ENCODE measurements at regions not wholly inside any gene's neighbourhood (a gene's known extent, or its start where the extent isn't known, plus 50 kb on each side); places are given as distances from the start of the nearest gene placed in this dataset.
A peak's percentile ranks its signal among the peaks of the same experiment; 100 is the strongest.
"Not testable (repeated sequence)": the region's sequence is repeated elsewhere in the genome, so short reads cannot be mapped to it uniquely, and the experiment has no call there.

DNA sequence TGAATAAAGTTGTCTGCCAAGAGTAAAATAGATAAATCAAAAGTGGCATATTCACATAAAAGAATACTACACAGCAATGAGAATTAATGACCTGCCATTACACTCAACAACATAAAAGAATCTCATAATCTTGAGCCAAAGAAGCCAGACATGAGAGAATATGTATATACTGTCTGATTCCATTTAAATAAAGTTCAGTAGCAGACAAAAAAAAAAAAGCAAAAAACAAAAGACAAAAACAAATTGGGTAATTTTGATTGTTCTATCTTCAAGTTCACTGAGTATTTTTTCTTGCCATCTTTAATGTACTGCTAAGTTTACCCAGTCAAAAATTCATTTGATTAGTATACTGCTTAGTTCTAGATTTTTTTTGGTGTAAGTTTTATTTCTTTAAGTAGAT, 87.9 kb upstream of the TRPC7 start:
- no peak overlapping the region for H3K27ac ChIP-seq
- no peak for TF ChIP-seq ZFX (IDR thresholded peaks at IDR 0.05; ENCODE audit: borderline replicate concordance)
- TF ChIP-seq CTCF (IDR thresholded peaks at IDR 0.05) = no peak

DNA sequence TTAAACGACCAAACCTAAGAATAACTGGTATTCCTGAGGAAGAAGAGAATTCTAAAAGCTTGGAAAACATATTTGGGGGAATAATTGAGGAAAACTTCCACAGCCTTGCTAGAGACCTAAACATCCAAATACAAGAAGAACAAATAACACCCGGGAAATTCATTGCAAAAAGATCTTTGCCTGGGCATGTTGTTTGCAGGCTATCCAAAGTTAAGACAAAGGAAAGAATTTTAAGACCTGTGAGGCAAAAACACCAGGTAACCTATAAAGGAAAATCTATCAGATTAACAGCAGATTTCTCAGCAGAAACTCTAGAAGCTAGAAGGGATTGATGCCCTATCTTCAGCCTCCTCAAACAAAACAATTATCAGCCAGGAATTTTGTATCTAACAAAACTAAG, 82.2 kb upstream of the TRPC7 start:
- H3K27ac ChIP-seq = not testable (repeated sequence)

DNA sequence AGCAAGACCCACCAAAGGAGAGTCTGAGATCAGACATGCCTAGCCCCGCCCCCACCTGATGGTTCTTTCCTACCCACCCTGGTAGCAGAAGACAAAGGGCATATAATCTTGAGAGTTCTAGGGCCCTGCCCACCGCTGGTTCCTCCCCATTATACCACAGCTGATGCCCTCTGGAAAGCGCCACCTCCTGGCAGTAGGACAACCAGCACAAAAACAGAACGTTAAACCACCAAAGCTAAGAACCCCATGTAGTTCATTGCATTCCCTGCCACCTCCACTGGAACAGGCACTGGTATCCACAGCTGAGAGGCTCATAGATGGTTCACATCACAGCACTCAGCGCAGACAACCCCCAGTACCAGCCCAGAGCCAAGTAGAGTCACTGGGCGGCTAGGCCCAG, 81.2 kb upstream of the TRPC7 start:
- TF ChIP-seq ZFX (IDR thresholded peaks at IDR 0.05; ENCODE audit: borderline replicate concordance) (no peak), CTCF (IDR thresholded peaks at IDR 0.05) (peak; percentile 49)

GRCh38 chr5:136444099-136444498, 78.8 kb upstream of the TRPC7 start:
- H3K27ac ChIP-seq = not testable (repeated sequence)

More for the DNA sequence above, 81.2 kb upstream of the TRPC7 start:
- H3K27ac ChIP-seq = no peak overlapping the region

- no peak overlapping the region for H3K27ac ChIP-seq
- no peak for TF ChIP-seq CTCF (IDR thresholded peaks at IDR 0.05)
Observed at GRCh38 chr5:136439367-136439766, 74.0 kb upstream of the TRPC7 start.

DNA sequence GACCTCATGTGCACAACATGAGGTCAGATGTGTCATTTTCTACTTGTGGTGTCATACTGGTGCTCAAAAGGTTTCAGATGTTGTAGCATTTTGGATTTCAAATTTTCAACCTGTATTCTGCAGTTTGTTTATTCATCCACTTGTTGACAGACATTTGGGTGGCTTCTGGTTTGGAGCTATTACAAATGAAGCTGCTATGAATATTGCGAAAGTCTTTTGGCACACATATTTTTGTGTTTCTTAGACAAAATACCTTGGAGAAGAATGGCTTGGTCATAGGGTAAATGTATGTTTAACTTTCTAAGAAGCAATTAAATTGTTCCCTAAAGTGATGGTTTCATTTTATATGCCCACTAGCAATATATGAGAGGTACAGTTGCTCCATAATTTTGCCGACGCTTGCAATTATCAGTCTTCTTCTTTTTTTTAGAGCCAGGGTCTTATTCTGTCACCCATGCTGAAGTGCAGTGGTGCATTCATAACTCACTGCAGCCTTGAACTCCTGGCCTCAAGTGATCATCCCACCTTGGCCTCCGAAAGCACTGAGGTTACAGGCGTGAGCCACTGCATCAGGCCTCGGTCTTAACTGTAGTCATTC, 70.7 kb upstream of the TRPC7 start:
- TF ChIP-seq CTCF (IDR thresholded peaks at IDR 0.05) (no peak), ZFX (IDR thresholded peaks at IDR 0.05; ENCODE audit: borderline replicate concordance) (no peak)
- H3K27ac ChIP-seq = no peak overlapping the region

- TF ChIP-seq CTCF (IDR thresholded peaks at IDR 0.05) = no peak
- no peak overlapping the region for H3K27ac ChIP-seq
Observed at GRCh38 chr5:136434795-136435194, 69.5 kb upstream of the TRPC7 start.

GRCh38 chr5:136432705-136433104, 67.4 kb upstream of the TRPC7 start:
- TF ChIP-seq CTCF (IDR thresholded peaks at IDR 0.05) (no peak), ZFX (IDR thresholded peaks at IDR 0.05; ENCODE audit: borderline replicate concordance) (no peak)
- H3K27ac ChIP-seq = no peak overlapping the region

All from 22Rv1 (cell line).